ENCODE measurements at regions not wholly inside any gene's neighbourhood (a gene's known extent, or its start where the extent isn't known, plus 50 kb on each side); places are given as distances from the start of the nearest gene placed in this dataset.

- TF ChIP-seq CTCF (conservative IDR thresholded peaks at IDR 0.05) (no peak), ZFX (IDR thresholded peaks at IDR 0.05) (no peak)
Measured at GRCh38 chrX:13218758-13219157, 101.1 kb downstream of the ATXN3L start.
